Hematopoietic multipotent progenitor cell treated with erythropoietin and hydrocortisone succinate and interleukin-3 and kit ligand, for 15 days (in vitro differentiated cells): ENCODE measurements at regions not wholly inside any gene's neighbourhood (a gene's known extent, or its start where the extent isn't known, plus 50 kb on each side); places are given as distances from the start of the nearest gene placed in this dataset.
"Not testable (repeated sequence)": the region's sequence is repeated elsewhere in the genome, so short reads cannot be mapped to it uniquely, and the experiment has no call there.

Experiments
- DNase-seq: peaks from one replicate; pipeline ENCODE4 v3.0.0-alpha.2; 2015; ENCODE audit warnings: low spot score

- no peak for DNase-seq
These were observed 1770.6 kb downstream of the PLA2G4A start for GRCh38 chr1:188599313-188599712.

- DNase-seq: no peak
These were observed 1782.7 kb downstream of the PLA2G4A start for GRCh38 chr1:188611432-188611831.

DNA sequence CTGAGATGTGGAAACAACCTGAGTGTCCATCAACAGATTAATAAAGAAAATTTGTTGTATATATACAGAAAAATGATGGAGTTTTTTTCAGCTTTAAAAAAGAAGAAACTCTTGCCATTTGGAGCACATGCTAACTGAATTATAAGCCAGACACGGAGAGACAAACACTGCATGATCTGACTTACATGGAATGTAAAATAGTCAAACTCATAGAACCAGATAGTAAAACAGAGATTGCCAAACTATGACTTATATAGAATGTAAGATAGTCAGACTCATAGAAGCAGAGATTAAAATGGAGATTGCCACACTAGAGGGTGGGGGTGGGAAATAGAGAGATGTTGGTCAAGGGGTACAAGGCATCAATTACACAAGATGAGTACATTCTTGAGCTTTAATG, 1786.6 kb downstream of the PLA2G4A start:
- DNase-seq: no peak

GRCh38 chr1:188620236-188620635, 1791.5 kb downstream of the PLA2G4A start:
- DNase-seq: no peak

DNA sequence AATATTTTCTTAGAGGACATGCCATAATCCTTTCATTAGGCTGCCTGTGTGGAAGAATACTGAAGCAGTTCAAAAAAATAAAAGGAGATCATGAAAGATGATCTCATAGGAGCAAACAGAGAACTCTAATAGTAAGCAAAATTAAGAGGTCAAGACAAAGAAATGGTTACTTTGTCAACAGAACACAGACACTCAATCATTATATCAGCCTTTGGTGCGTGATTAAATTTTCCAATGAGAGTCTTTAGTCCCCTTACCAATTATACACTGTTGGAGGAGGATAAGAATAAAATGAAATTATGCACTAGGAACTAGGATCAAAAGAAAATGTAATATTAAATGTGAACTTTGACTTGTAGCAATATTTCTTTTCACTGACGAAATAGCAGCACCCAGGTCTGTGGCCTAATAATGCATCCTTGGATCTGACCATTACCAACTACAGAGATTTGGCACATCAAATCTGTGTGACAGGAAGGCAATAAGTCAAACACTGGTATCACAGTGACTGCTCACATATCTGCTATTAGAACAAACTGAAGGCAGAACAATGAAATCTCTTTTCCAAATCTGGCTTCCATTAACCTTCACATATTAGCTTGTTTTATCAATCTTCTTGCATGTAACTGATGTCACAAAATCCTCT, 1812.9 kb downstream of the PLA2G4A start:
- DNase-seq: no peak

DNA sequence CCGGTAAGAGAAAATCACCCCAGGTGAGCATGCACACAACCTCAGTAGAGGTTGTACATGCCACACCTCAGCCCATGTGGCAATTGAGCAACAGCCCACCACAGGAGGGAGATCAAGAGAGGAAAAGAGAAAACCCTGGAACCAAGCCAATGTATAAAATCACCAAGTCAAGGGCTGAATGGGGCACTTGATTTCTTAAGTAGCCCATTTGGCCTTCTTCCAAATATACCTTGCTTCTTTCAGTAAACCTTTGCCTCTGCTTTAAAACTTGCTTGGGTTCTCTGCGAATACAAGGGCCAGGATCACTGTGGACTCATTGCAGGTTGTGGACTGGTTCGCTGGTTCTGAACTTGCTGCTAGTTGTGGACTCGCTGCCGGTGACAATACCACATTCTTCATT, 1814.0 kb downstream of the PLA2G4A start:
- no peak for DNase-seq

- DNase-seq: no peak
These were observed 1823.9 kb downstream of the PLA2G4A start for GRCh38 chr1:188652678-188653077.

GRCh38 chr1:188655966-188656365, 1821.7 kb downstream of the BRINP3 start:
- not testable (repeated sequence) for DNase-seq

GRCh38 chr1:188660572-188660971, 1817.1 kb downstream of the BRINP3 start:
- no peak for DNase-seq

- no peak for DNase-seq
These were observed 1812.2 kb downstream of the BRINP3 start for GRCh38 chr1:188665477-188665876.

DNA sequence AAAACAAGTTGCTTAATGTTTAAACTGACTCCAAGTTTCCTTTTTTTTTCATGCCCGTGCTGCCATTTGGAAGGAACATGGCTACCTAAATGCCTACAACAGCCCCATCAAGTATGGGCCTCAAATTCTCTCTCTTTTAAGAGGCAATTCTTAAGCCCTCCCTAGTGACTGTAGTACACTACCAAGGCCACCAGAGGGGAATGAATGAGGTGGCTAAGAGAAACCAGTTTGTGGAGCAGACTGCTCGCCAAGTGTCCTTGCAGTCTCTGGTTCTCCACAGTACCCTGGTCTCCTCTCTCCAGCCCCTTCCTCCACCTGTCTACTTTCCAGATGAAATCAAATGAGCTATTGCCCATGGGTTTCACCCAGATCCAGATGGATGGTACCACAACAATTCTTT, 1809.6 kb downstream of the BRINP3 start:
- DNase-seq: no peak

GRCh38 chr1:188669728-188670382, 1807.8 kb downstream of the BRINP3 start:
- DNase-seq: no peak

DNA sequence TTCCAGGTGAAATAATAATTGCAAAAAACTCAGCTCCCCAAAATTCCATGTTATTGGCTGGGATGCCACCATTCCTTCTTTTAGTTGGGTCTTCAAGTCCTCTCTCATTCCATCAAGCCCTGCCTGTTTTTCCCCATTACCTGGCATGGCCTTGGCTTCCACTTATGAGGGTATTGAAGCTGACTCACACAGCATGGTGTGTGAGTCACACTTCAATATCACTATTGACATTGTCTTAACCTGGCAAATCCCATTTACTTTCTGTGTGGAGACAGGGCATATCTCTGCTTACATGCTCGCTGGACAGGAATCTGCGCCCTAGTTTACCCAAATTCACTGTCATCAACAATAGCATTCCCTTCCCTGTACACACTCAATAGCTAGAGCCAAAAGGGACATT, 1806.8 kb downstream of the BRINP3 start:
- DNase-seq: no peak

DNA sequence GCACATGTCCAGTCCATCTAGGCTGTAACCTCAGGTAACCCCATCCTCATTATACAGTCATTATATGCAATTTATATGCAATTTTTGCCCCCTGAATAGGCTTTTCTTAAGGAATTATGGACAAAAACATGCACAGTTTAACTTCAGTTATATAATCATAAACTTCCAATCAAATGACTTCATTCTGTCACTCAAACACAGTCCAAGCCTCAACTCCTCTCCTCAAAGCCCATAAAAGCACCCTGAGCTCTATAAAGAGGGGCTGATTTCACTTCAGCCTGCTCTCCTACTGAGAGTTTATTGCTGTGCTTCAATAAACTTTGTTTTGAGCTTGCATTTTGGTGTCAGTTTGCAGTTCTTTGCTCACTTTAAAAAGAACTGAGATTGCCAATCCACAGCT, 1805.5 kb downstream of the BRINP3 start:
- DNase-seq: no peak

GRCh38 chr1:188689542-188689941, 1788.1 kb downstream of the BRINP3 start:
- DNase-seq: no peak

GRCh38 chr1:188700116-188700515, 1777.5 kb downstream of the BRINP3 start:
- DNase-seq: no peak

DNA sequence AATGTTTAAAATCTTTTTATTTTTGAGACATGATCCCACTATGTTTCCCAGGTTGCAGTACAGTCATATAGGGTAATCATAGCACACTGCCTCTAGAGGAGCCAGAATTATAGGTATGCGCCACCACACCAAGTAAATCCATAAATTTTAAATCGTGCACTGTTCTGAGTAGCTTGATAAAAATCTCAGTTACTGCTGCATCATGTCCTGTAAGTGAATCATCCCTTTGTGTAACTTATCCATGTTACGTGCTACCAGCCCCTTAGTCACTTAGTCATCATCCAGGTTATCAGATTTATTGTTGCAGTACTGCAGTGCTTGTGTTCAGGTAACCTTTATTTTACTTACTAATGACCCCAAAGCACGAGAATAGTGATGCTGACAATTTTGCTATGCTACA, 1770.9 kb downstream of the BRINP3 start:
- DNase-seq: no peak

- DNase-seq: no peak
These were observed 1768.7 kb downstream of the BRINP3 start for GRCh38 chr1:188708795-188709535.

GRCh38 chr1:188715566-188715965, 1762.1 kb downstream of the BRINP3 start:
- no peak for DNase-seq

- DNase-seq: no peak
These were observed 1757.9 kb downstream of the BRINP3 start for GRCh38 chr1:188719735-188720134.

- no peak for DNase-seq
These were observed 1754.2 kb downstream of the BRINP3 start for GRCh38 chr1:188723332-188724020.

GRCh38 chr1:188729039-188729438, 1748.6 kb downstream of the BRINP3 start:
- DNase-seq: no peak

- DNase-seq: no peak
These were observed 1742.1 kb downstream of the BRINP3 start for GRCh38 chr1:188735567-188735966.
